WERI-Rb-1 (cell line): ENCODE measurements at regions not wholly inside any gene's neighbourhood (a gene's known extent, or its start where the extent isn't known, plus 50 kb on each side); places are given as distances from the start of the nearest gene placed in this dataset.

Experiments used
- DNase-seq: peaks from one replicate; pipeline ENCODE4 v3.0.0-alpha.2; 2020
- H3K27ac ChIP-seq: fragments of 250-450 bp; sonication (Bioruptor Pico); 2 replicates; pipeline ENCODE4 v1.5.1; 2020; ENCODE audit warnings: mild to moderate bottlenecking, moderate library complexity
- H3K27me3 ChIP-seq: fragments of 250-450 bp; sonication (Bioruptor Pico); 2 replicates; pipeline ENCODE4 v1.5.1; 2021; ENCODE audit warnings: mild to moderate bottlenecking, low read depth, moderate library complexity; ENCODE audit not compliant: insufficient read depth, severe bottlenecking
- H3K36me3 ChIP-seq: fragments of 250-450 bp; sonication (Bioruptor Pico); 2 replicates; pipeline ENCODE4 v1.5.1; 2020; ENCODE audit warnings: mild to moderate bottlenecking, moderate library complexity
- H3K4me3 ChIP-seq: 2 replicates; pipeline ENCODE4 v1.5.1; 2011; ENCODE audit warnings: low read depth, mild to moderate bottlenecking, control low read depth, low read length
- H3K9me3 ChIP-seq: fragments of 250-450 bp; sonication (Bioruptor Pico); 2 replicates; pipeline ENCODE4 v1.5.1; 2021; ENCODE audit warnings: mild to moderate bottlenecking, moderate library complexity; ENCODE audit not compliant: severe bottlenecking
- TF ChIP-seq, protein P1 (sequence below): IDR thresholded peaks from 2 replicates; pipeline ENCODE4 v1.5.1; 2011; ENCODE audit warnings: low read depth, mild to moderate bottlenecking, control low read depth, inconsistent platforms, low read length

DNA sequence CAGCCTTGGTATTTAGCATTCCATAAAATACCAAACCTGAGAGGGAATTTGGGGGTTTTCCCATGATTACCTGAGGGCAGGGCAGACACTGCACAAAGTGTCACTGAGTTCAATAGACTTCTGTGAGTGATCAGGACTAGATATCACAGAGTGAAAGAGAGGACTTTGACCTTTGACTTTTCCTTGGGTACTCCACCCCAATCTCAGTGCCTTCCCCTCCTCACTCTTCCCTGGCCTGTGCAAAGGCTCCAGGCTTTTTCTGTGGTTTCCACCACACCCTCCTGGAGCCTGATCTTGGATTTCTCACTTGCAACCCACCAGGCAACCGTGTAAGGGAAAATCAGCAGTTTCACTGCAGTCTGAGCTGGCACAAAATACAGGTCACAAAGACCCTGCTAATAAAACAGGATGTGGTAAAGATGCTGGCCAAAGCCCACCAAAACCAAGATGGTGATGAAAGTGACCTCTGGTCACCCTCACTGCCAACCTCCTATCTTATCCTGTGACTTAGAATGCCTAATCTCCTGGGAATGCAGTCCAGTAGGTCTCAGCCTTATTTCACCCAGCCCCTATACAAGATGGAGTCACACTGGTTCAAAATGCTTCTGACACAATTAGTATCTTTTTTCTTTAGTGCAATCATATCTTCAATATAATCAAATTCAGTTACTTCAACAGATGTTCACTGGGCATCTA, 64.0 kb downstream of the BOD1L2 start:
- Histone ChIP-seq H3K27ac (peak overlapping the region; percentile 27), H3K9me3 (no peaks in the 10 kb centered on the region), H3K27me3 (no peaks in the 10 kb centered on the region), H3K36me3 (no peaks in the 10 kb centered on the region), H3K4me3 (no peak overlapping the region)
- TF ChIP-seq, protein P1, sequence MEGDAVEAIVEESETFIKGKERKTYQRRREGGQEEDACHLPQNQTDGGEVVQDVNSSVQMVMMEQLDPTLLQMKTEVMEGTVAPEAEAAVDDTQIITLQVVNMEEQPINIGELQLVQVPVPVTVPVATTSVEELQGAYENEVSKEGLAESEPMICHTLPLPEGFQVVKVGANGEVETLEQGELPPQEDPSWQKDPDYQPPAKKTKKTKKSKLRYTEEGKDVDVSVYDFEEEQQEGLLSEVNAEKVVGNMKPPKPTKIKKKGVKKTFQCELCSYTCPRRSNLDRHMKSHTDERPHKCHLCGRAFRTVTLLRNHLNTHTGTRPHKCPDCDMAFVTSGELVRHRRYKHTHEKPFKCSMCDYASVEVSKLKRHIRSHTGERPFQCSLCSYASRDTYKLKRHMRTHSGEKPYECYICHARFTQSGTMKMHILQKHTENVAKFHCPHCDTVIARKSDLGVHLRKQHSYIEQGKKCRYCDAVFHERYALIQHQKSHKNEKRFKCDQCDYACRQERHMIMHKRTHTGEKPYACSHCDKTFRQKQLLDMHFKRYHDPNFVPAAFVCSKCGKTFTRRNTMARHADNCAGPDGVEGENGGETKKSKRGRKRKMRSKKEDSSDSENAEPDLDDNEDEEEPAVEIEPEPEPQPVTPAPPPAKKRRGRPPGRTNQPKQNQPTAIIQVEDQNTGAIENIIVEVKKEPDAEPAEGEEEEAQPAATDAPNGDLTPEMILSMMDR: no peak
- DNase-seq: no peak

DNA sequence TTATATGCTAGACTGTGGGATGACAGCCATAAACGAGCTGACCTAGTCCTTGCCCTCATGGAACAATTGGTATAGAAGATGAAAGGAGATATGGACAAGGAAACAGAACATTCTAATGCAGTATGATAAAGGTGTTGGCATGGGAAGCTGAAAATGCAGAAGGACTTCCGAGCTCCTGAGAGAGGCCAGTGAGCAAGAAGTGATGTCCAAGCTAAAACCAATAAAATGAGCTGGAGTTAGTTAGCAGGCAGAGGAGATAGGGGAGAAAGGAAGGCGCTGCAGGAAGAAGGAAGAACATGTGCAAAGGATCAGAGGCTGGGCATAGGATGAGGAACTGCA, 64.5 kb downstream of the BOD1L2 start:
- TF ChIP-seq, protein P1: no peak
- H3K27ac ChIP-seq: no peak overlapping the region
- no peak for DNase-seq
- no peaks in the 10 kb centered on the region for H3K36me3 ChIP-seq
- H3K27me3 ChIP-seq: no peaks in the 10 kb centered on the region
- no peaks in the 10 kb centered on the region for H3K9me3 ChIP-seq
- no peak overlapping the region for H3K4me3 ChIP-seq

DNA sequence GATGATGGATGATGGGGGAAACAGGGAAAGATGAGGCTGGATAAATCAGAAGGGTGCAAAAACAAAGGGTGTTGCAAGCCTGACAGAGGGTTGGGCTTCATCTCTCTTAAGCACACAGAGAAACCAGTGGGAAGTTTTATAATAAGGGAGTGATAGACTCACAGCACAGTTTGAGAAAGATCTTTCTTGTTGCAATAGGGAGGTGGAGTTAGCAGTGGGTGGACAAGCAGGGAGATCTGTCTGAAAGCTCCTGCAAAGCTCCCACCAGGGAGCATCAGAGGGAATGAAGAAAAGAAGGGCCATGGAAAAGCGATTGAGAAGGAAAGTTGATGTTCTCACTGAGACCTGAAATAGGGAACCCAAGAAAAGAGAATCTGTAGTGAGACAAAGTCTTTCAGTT, 64.9 kb downstream of the BOD1L2 start:
- H3K27me3 ChIP-seq: no peaks in the 10 kb centered on the region
- no peaks in the 10 kb centered on the region for H3K9me3 ChIP-seq
- H3K36me3 ChIP-seq: no peaks in the 10 kb centered on the region
- no peak overlapping the region for H3K4me3 ChIP-seq
- TF ChIP-seq, protein P1: no peak
- H3K27ac ChIP-seq: no peak overlapping the region
- DNase-seq: no peak

DNA sequence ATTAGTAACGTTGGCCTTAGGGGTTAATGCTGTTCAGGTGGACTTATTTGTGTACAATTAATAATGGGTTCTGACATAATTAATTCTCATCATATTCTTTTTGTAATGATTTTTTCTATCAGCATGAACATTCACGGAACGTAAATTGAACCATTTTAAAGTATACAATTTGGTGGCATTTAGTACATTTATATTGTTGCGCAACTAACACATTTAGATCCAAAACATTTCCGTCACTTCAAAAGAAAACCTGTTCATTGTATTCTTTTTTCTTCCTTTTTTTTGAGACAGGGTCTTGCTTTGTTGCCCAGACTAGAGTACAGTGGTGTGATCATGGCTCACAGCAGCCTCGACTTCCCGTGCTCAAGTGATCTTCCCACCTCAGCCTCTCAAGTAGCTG, 65.8 kb downstream of the BOD1L2 start:
- TF ChIP-seq, protein P1: no peak

DNA sequence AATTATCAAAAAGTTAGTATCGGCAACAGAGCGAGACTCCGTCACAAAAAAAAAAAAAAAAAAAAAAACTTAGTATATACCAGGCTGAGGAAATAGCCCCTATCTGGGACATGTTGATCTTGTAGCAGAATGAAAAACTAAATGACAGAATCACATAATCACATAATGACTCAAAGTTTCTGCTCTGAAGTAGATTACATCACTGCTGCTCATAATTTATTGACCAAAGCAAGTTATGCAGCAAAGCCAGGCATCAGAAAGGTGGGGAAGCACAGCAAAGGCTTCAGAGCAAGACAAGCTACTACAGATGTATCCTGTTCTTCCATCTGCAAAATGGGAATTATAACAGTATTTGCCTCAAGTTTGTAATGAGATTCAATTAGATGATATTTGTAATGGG, 68.1 kb downstream of the BOD1L2 start:
- TF ChIP-seq, protein P1: no peak
- no peak for DNase-seq
- Histone ChIP-seq H3K9me3 (no peaks in the 10 kb centered on the region), H3K27ac (no peak overlapping the region), H3K4me3 (no peak overlapping the region), H3K36me3 (no peaks in the 10 kb centered on the region), H3K27me3 (no peaks in the 10 kb centered on the region)

More for the DNA sequence above, 65.8 kb downstream of the BOD1L2 start:
- no peak for DNase-seq
- no peak overlapping the region for H3K4me3 ChIP-seq
- H3K27ac ChIP-seq: no peak overlapping the region
- H3K9me3 ChIP-seq: no peaks in the 10 kb centered on the region
- H3K27me3 ChIP-seq: no peaks in the 10 kb centered on the region
- H3K36me3 ChIP-seq: no peaks in the 10 kb centered on the region

DNA sequence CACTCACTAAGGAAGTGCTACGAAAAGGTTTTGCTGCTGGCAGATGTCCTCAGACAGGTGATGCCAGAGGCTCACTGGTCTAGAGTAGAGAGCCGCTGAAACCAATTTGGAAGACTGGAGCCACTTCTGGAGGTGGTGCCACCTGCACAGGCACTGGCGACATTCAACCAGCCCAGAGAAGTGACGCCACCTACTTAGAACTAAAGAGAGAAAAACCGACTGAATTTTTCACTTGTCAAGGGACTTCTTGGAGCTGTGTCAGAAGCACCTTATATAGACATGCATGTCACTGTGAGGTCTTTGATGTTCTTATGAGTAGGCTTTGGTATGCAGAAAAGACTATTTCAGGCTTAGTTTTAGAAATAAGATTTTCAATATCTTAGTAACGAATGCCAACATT, 71.4 kb downstream of the BOD1L2 start:
- H3K27me3 ChIP-seq: no peaks in the 10 kb centered on the region
- TF ChIP-seq, protein P1: no peak
- H3K9me3 ChIP-seq: no peaks in the 10 kb centered on the region
- DNase-seq: no peak
- H3K36me3 ChIP-seq: no peaks in the 10 kb centered on the region
- H3K27ac ChIP-seq: no peak overlapping the region
- no peak overlapping the region for H3K4me3 ChIP-seq
